ENCODE measurements at regions not wholly inside any gene's neighbourhood (a gene's known extent, or its start where the extent isn't known, plus 50 kb on each side); places are given as distances from the start of the nearest gene placed in this dataset.

DNA sequence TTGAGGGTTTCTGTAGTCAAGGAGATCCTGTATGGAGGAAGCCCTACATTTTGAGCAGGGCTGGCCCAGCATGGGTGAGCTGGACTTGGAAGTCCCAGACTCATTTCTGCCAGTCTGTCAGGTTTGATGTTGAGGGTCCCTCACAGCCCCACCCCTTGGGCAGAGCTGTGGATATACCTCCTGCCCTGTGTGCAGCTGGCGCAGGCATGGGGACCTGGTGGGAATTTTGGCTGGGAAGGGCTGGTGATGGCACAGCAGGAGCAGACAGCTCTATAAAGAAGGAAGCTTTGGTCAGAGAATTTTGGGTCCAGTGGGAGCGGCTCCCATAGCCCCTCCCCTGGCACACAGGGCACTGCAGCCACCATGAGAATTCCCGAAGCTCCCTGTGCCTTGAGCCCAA is 482.6 kb downstream of the RPS24 start:
- TF ChIP-seq, protein P1, sequence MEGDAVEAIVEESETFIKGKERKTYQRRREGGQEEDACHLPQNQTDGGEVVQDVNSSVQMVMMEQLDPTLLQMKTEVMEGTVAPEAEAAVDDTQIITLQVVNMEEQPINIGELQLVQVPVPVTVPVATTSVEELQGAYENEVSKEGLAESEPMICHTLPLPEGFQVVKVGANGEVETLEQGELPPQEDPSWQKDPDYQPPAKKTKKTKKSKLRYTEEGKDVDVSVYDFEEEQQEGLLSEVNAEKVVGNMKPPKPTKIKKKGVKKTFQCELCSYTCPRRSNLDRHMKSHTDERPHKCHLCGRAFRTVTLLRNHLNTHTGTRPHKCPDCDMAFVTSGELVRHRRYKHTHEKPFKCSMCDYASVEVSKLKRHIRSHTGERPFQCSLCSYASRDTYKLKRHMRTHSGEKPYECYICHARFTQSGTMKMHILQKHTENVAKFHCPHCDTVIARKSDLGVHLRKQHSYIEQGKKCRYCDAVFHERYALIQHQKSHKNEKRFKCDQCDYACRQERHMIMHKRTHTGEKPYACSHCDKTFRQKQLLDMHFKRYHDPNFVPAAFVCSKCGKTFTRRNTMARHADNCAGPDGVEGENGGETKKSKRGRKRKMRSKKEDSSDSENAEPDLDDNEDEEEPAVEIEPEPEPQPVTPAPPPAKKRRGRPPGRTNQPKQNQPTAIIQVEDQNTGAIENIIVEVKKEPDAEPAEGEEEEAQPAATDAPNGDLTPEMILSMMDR (IDR thresholded peaks at IDR 0.05; ENCODE audit: low read depth, low read length), result no peak
- no peak for DNase-seq
- no peaks in the 10 kb centered on the region for H3K27me3 ChIP-seq
- H3K4me1 ChIP-seq, result peaks cover 5% of the 10 kb centered on the region
- no peaks in the 10 kb centered on the region for H3K9me3 ChIP-seq
- no peaks in the 10 kb centered on the region for H3K36me3 ChIP-seq
- H3K4me3 ChIP-seq (ENCODE audit: low read depth, low read length), result no peak overlapping the region

DNA sequence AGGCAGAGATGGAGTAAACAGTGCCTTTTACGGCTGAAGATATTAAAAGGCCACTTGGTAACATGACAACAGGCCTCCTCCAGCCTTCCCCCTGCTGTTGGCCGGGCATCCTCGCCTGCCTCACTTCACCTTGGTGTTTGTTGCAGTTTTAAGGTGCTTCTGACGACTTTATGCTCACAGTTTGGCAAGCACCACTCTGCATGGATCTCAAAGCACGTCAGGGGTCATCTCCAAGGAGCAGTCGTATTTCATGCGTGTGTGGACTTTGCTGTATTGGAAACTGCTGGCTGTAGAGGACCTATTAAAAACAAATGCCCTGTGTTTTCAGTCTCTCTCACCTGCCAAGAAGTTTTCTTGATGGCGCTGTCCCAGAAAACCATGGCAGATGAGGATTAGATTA is 483.1 kb downstream of the RPS24 start:
- TF ChIP-seq, protein P1 (IDR thresholded peaks at IDR 0.05; ENCODE audit: low read depth, low read length), result no peak
- no peak overlapping the region for H3K4me3 ChIP-seq (ENCODE audit: low read depth, low read length)
- H3K36me3 ChIP-seq, result no peaks in the 10 kb centered on the region
- H3K4me1 ChIP-seq, result peaks cover 5% of the 10 kb centered on the region
- DNase-seq, result no peak
- no peaks in the 10 kb centered on the region for H3K9me3 ChIP-seq
- H3K27me3 ChIP-seq, result no peaks in the 10 kb centered on the region

DNA sequence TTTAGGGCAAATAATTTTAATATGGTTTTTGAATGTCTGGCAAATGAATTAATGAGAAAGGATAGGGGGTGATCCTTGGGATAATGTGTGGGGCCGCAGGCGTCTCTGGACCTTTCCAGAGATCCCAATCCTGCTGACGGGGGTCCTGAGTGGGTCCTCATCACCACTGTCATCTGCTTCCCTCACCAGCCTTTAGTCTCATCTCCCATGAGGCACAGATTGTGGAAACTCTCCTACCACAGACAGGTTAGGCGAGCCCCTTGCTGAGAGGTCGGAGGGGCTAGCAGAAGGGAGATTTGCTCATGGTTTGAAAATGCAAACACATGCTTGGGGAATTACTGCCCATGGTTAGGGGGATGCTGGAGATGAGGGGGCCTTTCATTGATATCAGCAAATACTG is 484.6 kb downstream of the RPS24 start:
- H3K9me3 ChIP-seq, result no peaks in the 10 kb centered on the region
- H3K36me3 ChIP-seq, result no peaks in the 10 kb centered on the region
- no peaks in the 10 kb centered on the region for H3K27me3 ChIP-seq
- H3K4me3 ChIP-seq (ENCODE audit: low read depth, low read length), result no peak overlapping the region
- TF ChIP-seq, protein P1 (IDR thresholded peaks at IDR 0.05; ENCODE audit: low read depth, low read length), result no peak
- DNase-seq, result no peak
- peaks cover 5% of the 10 kb centered on the region for H3K4me1 ChIP-seq

DNA sequence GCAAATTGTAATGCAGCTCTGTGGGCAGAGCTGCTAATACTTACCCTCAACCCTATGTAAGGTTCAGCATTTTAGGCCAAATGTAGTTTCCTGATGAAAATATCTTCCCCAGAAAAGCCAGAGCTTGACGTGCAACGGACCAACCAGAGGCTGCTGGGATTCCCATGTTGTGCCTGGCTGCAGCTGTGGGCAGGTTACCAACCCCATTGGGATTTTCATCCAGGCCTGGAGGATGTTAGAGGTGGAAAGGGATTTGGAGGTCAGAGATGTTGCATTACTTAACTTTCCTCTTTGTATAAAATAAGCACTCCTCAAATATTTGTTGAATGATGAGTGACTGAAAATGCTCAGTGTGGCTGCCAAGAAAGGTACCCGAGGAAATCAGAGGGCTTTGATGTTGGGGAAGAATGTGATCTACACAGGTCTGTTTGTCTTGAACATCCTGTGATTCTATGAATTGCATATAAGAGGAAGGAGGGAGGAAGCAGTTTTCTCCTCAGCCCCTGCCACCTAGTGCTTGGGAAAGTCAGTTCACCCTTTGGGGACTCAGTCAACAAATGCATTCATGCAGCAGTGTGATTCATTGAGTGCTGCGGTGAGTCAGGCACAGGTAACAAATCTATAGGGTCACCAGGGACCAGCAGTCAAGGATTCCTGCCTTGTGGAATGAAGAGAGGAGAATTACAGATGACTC is 487.2 kb downstream of the RPS24 start:
- TF ChIP-seq, protein P1 (IDR thresholded peaks at IDR 0.05; ENCODE audit: low read depth, low read length), result peak; percentile 49
- no peaks in the 10 kb centered on the region for H3K27me3 ChIP-seq
- DNase-seq, result peak; percentile 24
- peaks cover 11% of the 10 kb centered on the region for H3K4me1 ChIP-seq
- no peak overlapping the region for H3K4me3 ChIP-seq (ENCODE audit: low read depth, low read length)
- H3K9me3 ChIP-seq, result no peaks in the 10 kb centered on the region
- H3K36me3 ChIP-seq, result no peaks in the 10 kb centered on the region

DNA sequence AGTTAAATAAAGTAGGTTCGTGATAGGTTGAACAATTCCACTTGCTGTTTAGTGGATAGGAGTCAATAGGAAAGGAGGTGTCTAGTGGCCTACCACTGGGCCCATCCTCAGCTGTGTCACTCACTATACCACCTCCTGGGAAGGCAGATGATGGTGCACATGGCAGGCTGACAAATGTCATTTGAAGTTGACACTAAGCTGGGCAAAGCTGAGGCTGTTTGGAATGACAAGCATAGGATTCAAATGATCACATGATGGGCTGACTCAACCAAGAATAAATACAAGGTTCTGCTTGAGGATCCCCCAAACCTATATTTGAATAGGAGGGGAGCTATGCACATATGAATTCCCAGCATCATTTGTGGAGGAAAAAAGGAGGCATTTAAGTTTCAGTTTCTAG is 489.8 kb downstream of the RPS24 start:
- Histone ChIP-seq H3K27me3 (no peaks in the 10 kb centered on the region), H3K36me3 (no peaks in the 10 kb centered on the region), H3K4me1 (peaks cover 11% of the 10 kb centered on the region), H3K9me3 (no peaks in the 10 kb centered on the region), H3K4me3 (ENCODE audit: low read depth, low read length) (no peak overlapping the region)
- no peak for DNase-seq
- TF ChIP-seq, protein P1 (IDR thresholded peaks at IDR 0.05; ENCODE audit: low read depth, low read length), result no peak

DNA sequence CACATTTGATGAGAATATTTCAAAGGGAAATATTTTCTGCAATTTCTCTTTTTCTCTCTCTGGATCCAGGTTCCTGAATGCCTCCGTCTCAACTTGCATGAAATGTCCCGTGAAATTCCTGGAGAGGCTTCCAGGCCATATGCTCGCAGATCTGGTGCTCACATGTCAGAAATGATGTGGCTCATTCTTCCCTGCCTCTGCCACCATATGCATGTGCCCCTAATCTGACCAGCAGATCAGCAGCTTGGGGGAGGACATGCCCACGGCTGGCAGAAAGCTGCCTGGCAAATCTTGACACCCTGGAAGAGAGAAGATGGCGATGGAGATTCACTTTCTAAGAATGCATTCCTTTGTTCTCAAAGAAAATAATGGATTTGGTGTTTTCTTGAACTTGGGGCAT is 490.7 kb downstream of the RPS24 start:
- peak; percentile 37 for DNase-seq
- Histone ChIP-seq H3K27me3 (no peaks in the 10 kb centered on the region), H3K9me3 (no peaks in the 10 kb centered on the region), H3K4me3 (ENCODE audit: low read depth, low read length) (no peak overlapping the region), H3K36me3 (no peaks in the 10 kb centered on the region), H3K4me1 (peaks cover 11% of the 10 kb centered on the region)
- TF ChIP-seq, protein P1 (IDR thresholded peaks at IDR 0.05; ENCODE audit: low read depth, low read length), result no peak
